ENCODE measurements at regions not wholly inside any gene's neighbourhood (a gene's known extent, or its start where the extent isn't known, plus 50 kb on each side); places are given as distances from the start of the nearest gene placed in this dataset.

DNA sequence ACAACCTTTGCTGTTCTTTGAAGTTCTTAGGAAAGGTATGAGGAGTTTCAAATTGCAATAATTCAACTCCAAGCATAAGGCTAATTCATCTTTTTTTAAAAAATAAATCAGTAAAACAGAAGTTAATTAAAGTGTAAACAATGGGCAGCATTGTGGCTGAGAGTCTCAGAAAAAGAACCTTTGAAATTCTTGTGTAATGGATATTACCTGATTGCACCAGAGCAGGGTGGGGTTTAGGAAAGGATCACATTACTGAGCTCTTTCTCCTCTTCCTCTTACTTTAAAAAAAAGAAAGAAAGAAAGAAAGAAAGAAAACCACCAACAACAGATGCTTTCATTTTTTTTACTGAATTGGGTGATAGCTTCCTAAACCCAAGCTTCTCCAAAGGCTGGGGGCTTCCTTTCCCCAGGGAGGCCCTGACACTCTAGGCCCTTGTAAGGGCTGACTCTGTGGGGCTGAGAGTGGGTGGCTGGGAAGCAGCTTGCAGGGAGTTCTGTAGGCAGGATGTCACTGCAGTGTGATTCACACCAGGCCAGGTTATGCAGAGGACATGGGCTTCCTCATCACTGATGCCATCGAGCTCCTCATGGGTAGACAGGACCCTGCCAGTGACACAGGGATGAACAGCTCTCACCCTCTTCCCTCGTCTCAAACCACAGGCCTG, 564.5 kb downstream of the FGF9 start:
- no peak overlapping the region for H3K4me2 ChIP-seq
- H3K4me1 ChIP-seq (ENCODE audit: control insufficient read depth in 1 of 2, insufficient read depth in 2 of 2, low read depth in 1 of 2, low read length in 1 of 2): no peaks in the 10 kb centered on the region
- no peaks in the 10 kb centered on the region for H3K27me3 ChIP-seq (ENCODE audit: insufficient read depth)
- H3K9ac ChIP-seq: no peak overlapping the region
- H2AFZ ChIP-seq (ENCODE audit: low read depth): no peak overlapping the region
- no peaks in the 10 kb centered on the region for H4K20me1 ChIP-seq (ENCODE audit: insufficient read depth)
- DNase-seq: no peak
- CTCF ChIA-PET: no interaction called here
- H3K4me3 ChIP-seq (ENCODE audit: low read depth in 2 of 2, low read length in 1 of 2): no peak overlapping the region
- no peak overlapping the region for H3K27ac ChIP-seq (ENCODE audit: low read depth in 2 of 2, low read length in 1 of 2)
- H3F3A ChIP-seq (replicated peaks; ENCODE audit: insufficient read depth): no peaks in the 10 kb centered on the region
- H3K9me3 ChIP-seq: no peaks in the 10 kb centered on the region
- no peaks in the 10 kb centered on the region for H3K36me3 ChIP-seq (replicated peaks in 1 of 2; ENCODE audit: control insufficient read depth in 1 of 2, insufficient read depth in 2 of 2, low read length in 1 of 2)
- H3K9me2 ChIP-seq: no peaks in the 10 kb centered on the region
- H3K79me2 ChIP-seq (ENCODE audit: insufficient read depth): no peaks in the 10 kb centered on the region
- TF ChIP-seq FOXJ3 (CRISPR knock-in tag; IDR thresholded peaks at IDR 0.05): no peak
- TF ChIP-seq, protein P1, sequence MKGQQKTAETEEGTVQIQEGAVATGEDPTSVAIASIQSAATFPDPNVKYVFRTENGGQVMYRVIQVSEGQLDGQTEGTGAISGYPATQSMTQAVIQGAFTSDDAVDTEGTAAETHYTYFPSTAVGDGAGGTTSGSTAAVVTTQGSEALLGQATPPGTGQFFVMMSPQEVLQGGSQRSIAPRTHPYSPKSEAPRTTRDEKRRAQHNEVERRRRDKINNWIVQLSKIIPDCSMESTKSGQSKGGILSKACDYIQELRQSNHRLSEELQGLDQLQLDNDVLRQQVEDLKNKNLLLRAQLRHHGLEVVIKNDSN (IDR thresholded peaks at IDR 0.05; ENCODE audit: borderline replicate concordance, low read depth): no peak
- no peak for TF ChIP-seq RFX5 (IDR thresholded peaks at IDR 0.05; ENCODE audit: low read length)
- no peak for TF ChIP-seq JUND (IDR thresholded peaks at IDR 0.05)
- no peak for TF ChIP-seq FOXM1 (IDR thresholded peaks at IDR 0.05; ENCODE audit: low read depth)
- TF ChIP-seq EZH2phosphoT487 (IDR thresholded peaks at IDR 0.05; ENCODE audit: borderline replicate concordance, low read depth): no peak
- no peak for TF ChIP-seq ELF1 (IDR thresholded peaks at IDR 0.05)
- no peak for TF ChIP-seq NFIC (IDR thresholded peaks at IDR 0.05; ENCODE audit: borderline replicate concordance)
- TF ChIP-seq RXRA (IDR thresholded peaks at IDR 0.05; ENCODE audit: borderline replicate concordance, low read depth): no peak
- no peak for TF ChIP-seq TCF12 (IDR thresholded peaks at IDR 0.05)
- 0% methylated on average over 2 of the region's 2 CpGs for WGBS (ENCODE audit: low lambda C conversion rate)
- POLR2A ChIA-PET: no interaction called here

DNA sequence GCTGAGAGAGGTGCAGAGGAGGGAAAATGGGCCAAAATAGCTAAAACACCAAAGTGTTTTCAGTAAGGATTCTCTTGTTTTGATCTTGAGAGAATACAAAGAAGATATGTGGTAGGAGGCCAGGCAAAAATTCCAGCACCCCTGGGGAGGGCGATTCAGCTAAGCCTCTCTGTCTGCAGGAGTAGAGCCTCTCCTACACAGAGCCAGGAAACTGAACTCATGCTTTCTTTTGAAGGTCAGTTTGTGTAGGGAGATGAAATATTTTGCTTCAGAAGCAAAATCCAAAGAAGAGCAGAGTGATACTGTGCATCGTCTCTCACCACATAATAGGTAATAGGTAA, 565.0 kb downstream of the FGF9 start:
- 0% methylated on average over 2 of the region's 2 CpGs for WGBS (ENCODE audit: low lambda C conversion rate)
- H3K79me2 ChIP-seq (ENCODE audit: insufficient read depth): no peaks in the 10 kb centered on the region
- H3K9me2 ChIP-seq: no peaks in the 10 kb centered on the region
- no peak for DNase-seq
- no peak overlapping the region for H3K4me2 ChIP-seq
- no peak overlapping the region for H3K27ac ChIP-seq (ENCODE audit: low read depth in 2 of 2, low read length in 1 of 2)
- H3K9ac ChIP-seq: no peak overlapping the region
- no peaks in the 10 kb centered on the region for H3K36me3 ChIP-seq (replicated peaks in 1 of 2; ENCODE audit: control insufficient read depth in 1 of 2, insufficient read depth in 2 of 2, low read length in 1 of 2)
- H4K20me1 ChIP-seq (ENCODE audit: insufficient read depth): no peaks in the 10 kb centered on the region
- ChIA-PET POLR2A (no interaction called here), CTCF (no interaction called here)
- H3K27me3 ChIP-seq (ENCODE audit: insufficient read depth): no peaks in the 10 kb centered on the region
- no peak overlapping the region for H2AFZ ChIP-seq (ENCODE audit: low read depth)
- no peak overlapping the region for H3K4me3 ChIP-seq (ENCODE audit: low read depth in 2 of 2, low read length in 1 of 2)
- H3K9me3 ChIP-seq: no peaks in the 10 kb centered on the region
- H3K4me1 ChIP-seq (ENCODE audit: control insufficient read depth in 1 of 2, insufficient read depth in 2 of 2, low read depth in 1 of 2, low read length in 1 of 2): no peaks in the 10 kb centered on the region
- no peak for TF ChIP-seq RCOR1 (IDR thresholded peaks at IDR 0.05; ENCODE audit: low read length)
- TF ChIP-seq, protein P2, sequence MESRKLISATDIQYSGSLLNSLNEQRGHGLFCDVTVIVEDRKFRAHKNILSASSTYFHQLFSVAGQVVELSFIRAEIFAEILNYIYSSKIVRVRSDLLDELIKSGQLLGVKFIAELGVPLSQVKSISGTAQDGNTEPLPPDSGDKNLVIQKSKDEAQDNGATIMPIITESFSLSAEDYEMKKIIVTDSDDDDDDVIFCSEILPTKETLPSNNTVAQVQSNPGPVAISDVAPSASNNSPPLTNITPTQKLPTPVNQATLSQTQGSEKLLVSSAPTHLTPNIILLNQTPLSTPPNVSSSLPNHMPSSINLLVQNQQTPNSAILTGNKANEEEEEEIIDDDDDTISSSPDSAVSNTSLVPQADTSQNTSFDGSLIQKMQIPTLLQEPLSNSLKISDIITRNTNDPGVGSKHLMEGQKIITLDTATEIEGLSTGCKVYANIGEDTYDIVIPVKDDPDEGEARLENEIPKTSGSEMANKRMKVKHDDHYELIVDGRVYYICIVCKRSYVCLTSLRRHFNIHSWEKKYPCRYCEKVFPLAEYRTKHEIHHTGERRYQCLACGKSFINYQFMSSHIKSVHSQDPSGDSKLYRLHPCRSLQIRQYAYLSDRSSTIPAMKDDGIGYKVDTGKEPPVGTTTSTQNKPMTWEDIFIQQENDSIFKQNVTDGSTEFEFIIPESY (IDR thresholded peaks at IDR 0.05; ENCODE audit: borderline replicate concordance, low read depth): no peak
- no peak for TF ChIP-seq RAD21 (IDR thresholded peaks at IDR 0.05; ENCODE audit: low read length)
- TF ChIP-seq, protein P3, sequence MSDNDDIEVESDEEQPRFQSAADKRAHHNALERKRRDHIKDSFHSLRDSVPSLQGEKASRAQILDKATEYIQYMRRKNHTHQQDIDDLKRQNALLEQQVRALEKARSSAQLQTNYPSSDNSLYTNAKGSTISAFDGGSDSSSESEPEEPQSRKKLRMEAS (IDR thresholded peaks at IDR 0.05; ENCODE audit: low read depth): no peak
- TF ChIP-seq MEF2A (IDR thresholded peaks at IDR 0.05; ENCODE audit: borderline replicate concordance, low read depth): no peak
- no peak for TF ChIP-seq EZH2phosphoT487 (IDR thresholded peaks at IDR 0.05; ENCODE audit: borderline replicate concordance, low read depth)
- no peak for TF ChIP-seq GATA2 (CRISPR knock-in tag; IDR thresholded peaks at IDR 0.05)
- no peak for TF ChIP-seq TEAD4 (IDR thresholded peaks at IDR 0.05; ENCODE audit: borderline replicate concordance, insufficient read depth)
- TF ChIP-seq EP300 (IDR thresholded peaks at IDR 0.05; ENCODE audit: borderline replicate concordance in 1 of 2, low read depth in 1 of 2, low read length in 1 of 2): no peak
- TF ChIP-seq, protein P4, sequence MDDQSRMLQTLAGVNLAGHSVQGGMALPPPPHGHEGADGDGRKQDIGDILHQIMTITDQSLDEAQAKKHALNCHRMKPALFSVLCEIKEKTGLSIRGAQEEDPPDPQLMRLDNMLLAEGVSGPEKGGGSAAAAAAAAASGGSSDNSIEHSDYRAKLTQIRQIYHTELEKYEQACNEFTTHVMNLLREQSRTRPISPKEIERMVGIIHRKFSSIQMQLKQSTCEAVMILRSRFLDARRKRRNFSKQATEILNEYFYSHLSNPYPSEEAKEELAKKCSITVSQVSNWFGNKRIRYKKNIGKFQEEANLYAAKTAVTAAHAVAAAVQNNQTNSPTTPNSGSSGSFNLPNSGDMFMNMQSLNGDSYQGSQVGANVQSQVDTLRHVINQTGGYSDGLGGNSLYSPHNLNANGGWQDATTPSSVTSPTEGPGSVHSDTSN (IDR thresholded peaks at IDR 0.05): no peak
- no peaks in the 10 kb centered on the region for H3F3A ChIP-seq (replicated peaks; ENCODE audit: insufficient read depth)

All from SK-N-SH (cell line).